ENCODE measurements at regions not wholly inside any gene's neighbourhood (a gene's known extent, or its start where the extent isn't known, plus 50 kb on each side); places are given as distances from the start of the nearest gene placed in this dataset.

DNA sequence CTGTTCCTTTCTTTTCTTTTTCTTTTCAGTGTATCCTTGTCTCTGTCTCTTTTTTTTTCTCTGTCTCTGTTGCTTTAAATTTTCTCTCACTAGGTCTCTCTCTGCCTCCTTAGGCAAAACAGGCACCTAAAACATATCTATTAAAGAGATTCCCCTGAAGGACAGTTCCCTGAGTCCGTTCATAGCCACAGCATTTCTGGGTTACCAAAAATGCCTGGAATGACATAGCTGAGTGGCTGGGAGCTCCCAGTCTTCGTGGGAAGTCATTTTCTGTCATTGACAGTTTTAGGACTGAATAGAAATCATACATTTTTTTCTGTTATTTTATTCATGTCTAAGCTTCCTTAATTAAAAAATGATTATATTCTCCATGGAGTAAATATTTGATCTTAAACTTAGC lies 323.8 kb upstream of the AZI2 start:
- intact Hi-C loops (cut with micrococcal nuclease) = no loop called here
- Mint-ChIP-seq H3K27ac (no peak overlapping the region), H3K4me1 (ENCODE audit: low read depth) (no peaks in the 10 kb centered on the region), H3K27me3 (no peaks in the 10 kb centered on the region), H3K4me3 (no peak overlapping the region), H3K36me3 (ENCODE audit: low read depth) (no peaks in the 10 kb centered on the region), H3K9me3 (no peaks in the 10 kb centered on the region)

DNA sequence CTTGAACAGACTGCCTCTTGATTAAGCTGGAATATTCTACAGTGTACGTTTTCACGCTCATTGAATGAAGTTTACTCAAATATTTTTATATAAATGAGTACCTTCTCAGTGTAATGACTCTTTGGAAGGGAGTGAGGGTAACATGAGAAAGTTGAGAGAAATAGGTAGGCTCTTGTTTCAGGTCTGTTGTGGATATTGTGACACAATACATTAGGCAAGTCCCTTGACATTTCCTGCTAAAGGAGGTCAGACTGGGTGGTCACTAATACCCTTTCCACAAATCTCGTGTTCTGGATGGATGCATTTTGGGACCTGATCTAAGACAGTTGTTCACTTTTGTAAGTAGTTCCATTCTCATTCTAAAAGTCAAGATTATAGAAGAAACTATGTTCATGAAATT lies 324.8 kb upstream of the AZI2 start:
- intact Hi-C loops (cut with micrococcal nuclease) = no loop called here
- no peaks in the 10 kb centered on the region for H3K9me3 Mint-ChIP-seq
- no peak overlapping the region for H3K27ac Mint-ChIP-seq
- no peak overlapping the region for H3K4me3 Mint-ChIP-seq
- H3K36me3 Mint-ChIP-seq (ENCODE audit: low read depth) = no peaks in the 10 kb centered on the region
- no peaks in the 10 kb centered on the region for H3K27me3 Mint-ChIP-seq
- H3K4me1 Mint-ChIP-seq (ENCODE audit: low read depth) = no peaks in the 10 kb centered on the region

DNA sequence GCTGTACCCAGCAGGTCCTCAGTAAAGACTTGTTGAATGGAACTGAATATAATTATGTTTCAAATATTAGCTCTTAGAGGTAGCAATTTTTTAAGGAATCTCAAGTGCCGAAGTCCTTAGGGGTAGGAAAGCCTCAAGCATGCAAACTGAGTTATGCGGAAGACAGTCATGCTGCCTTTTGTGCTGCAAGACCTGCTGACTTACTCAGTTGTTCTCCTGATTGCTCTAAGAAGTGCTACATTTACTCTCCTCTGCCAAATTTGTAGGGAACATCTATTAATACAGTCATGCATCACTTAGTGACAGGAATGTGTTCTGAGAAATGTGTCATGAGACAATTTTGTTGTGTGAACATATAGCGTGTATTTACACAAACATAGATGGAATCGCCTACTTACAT lies 325.6 kb upstream of the AZI2 start:
- Mint-ChIP-seq H3K4me1 (ENCODE audit: low read depth) (no peaks in the 10 kb centered on the region), H3K36me3 (ENCODE audit: low read depth) (no peaks in the 10 kb centered on the region), H3K4me3 (no peak overlapping the region), H3K27ac (no peak overlapping the region), H3K9me3 (no peaks in the 10 kb centered on the region), H3K27me3 (no peaks in the 10 kb centered on the region)
- intact Hi-C loops (cut with micrococcal nuclease) = no loop called here

GRCh38 chr3:28677581-28677980 lies 329.0 kb upstream of the AZI2 start:
- intact Hi-C loops (cut with micrococcal nuclease) = no loop called here
- Mint-ChIP-seq H3K4me1 (ENCODE audit: low read depth) (no peaks in the 10 kb centered on the region), H3K9me3 (no peaks in the 10 kb centered on the region), H3K36me3 (ENCODE audit: low read depth) (no peaks in the 10 kb centered on the region), H3K27me3 (no peaks in the 10 kb centered on the region), H3K27ac (no peak overlapping the region), H3K4me3 (no peak overlapping the region)

DNA sequence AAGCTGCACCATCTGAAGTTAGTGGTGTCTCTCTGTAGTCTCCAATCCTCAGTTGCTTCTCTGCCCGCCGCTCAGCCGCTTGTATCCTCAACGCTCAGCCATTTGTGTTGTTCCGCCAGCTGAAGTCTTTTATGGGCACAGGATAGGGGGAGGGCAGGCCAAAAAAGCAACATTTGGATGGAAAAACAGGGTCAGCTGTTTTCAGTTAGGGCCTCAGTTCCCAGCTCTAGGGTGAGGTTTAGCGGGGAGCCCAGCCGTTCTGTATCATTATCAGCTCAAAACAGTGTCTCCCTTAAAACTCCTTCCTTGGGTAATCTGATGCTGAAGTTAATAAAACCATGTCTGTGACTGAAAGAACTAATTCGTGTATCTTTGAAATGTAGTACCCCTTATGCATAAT lies 329.5 kb upstream of the AZI2 start:
- no peak overlapping the region for H3K27ac Mint-ChIP-seq
- no peaks in the 10 kb centered on the region for H3K9me3 Mint-ChIP-seq
- no peaks in the 10 kb centered on the region for H3K36me3 Mint-ChIP-seq (ENCODE audit: low read depth)
- H3K4me1 Mint-ChIP-seq (ENCODE audit: low read depth) = no peaks in the 10 kb centered on the region
- no peak overlapping the region for H3K4me3 Mint-ChIP-seq
- no peaks in the 10 kb centered on the region for H3K27me3 Mint-ChIP-seq
- intact Hi-C loops (cut with micrococcal nuclease) = no loop called here

GRCh38 chr3:28680050-28680449 lies 331.4 kb upstream of the AZI2 start:
- no peaks in the 10 kb centered on the region for H3K9me3 Mint-ChIP-seq
- no peak overlapping the region for H3K4me3 Mint-ChIP-seq
- H3K36me3 Mint-ChIP-seq (ENCODE audit: low read depth) = no peaks in the 10 kb centered on the region
- no peaks in the 10 kb centered on the region for H3K4me1 Mint-ChIP-seq (ENCODE audit: low read depth)
- H3K27me3 Mint-ChIP-seq = no peaks in the 10 kb centered on the region
- intact Hi-C loops (cut with micrococcal nuclease) = no loop called here
- no peak overlapping the region for H3K27ac Mint-ChIP-seq

GRCh38 chr3:28682121-28682520 lies 333.5 kb upstream of the AZI2 start:
- Mint-ChIP-seq H3K27ac (no peak overlapping the region), H3K9me3 (no peaks in the 10 kb centered on the region), H3K4me3 (no peak overlapping the region), H3K36me3 (ENCODE audit: low read depth) (no peaks in the 10 kb centered on the region), H3K4me1 (ENCODE audit: low read depth) (no peaks in the 10 kb centered on the region), H3K27me3 (no peaks in the 10 kb centered on the region)
- intact Hi-C loops (cut with micrococcal nuclease) = no loop called here

DNA sequence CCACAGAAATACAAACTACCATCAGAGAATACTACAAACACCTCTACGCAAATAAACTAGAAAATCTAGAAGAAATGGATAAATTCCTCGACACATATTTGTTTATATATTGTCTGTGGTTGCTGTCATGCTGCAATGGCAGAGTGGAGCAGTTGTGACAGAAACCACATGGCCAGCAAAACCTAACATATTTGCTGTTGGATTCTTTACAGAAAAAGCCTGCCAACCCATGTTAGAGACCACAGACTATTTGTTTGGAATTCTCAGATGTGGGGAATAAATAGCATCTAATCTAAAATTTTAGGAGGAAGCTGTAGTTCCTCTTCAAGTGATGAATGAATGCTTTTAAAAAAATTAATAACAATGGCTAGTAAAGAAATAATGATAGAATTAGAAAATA lies 341.6 kb upstream of the AZI2 start:
- no peaks in the 10 kb centered on the region for H3K4me1 Mint-ChIP-seq (ENCODE audit: low read depth)
- H3K36me3 Mint-ChIP-seq (ENCODE audit: low read depth) = no peaks in the 10 kb centered on the region
- peaks cover 8% of the 10 kb centered on the region for H3K9me3 Mint-ChIP-seq
- H3K4me3 Mint-ChIP-seq = no peak overlapping the region
- H3K27ac Mint-ChIP-seq = no peak overlapping the region
- H3K27me3 Mint-ChIP-seq = no peaks in the 10 kb centered on the region
- intact Hi-C loops (cut with micrococcal nuclease) = no loop called here

- no peaks in the 10 kb centered on the region for H3K4me1 Mint-ChIP-seq (ENCODE audit: low read depth)
Measured at GRCh38 chr3:28698706-28699105, 350.1 kb upstream of the AZI2 start.

DNA sequence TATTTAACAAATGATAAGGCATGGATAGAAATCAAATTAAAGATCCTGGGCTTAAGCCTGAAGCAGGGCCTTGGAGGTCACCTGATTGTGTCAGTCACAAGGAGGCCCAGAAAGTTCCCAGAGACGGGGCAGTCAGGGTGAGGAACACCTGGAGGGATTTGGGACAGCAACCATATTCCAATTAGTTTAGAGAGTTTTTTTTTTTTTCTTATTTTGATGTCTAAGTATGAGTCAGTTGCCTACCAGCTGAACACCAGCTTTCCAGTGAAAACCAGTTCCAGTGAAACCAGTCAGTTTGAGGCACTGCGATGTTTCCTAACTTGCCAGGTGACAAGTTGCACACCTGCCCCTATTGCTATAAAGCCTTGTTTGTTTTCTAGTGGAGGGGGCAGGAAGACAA lies 350.7 kb upstream of the AZI2 start:
- peaks cover 18% of the 10 kb centered on the region for H3K9me3 Mint-ChIP-seq
- H3K27ac Mint-ChIP-seq = no peak overlapping the region
- no peaks in the 10 kb centered on the region for H3K27me3 Mint-ChIP-seq
- no peaks in the 10 kb centered on the region for H3K36me3 Mint-ChIP-seq (ENCODE audit: low read depth)
- no peaks in the 10 kb centered on the region for H3K4me1 Mint-ChIP-seq (ENCODE audit: low read depth)
- intact Hi-C loops (cut with micrococcal nuclease) = no loop called here
- no peak overlapping the region for H3K4me3 Mint-ChIP-seq

More at GRCh38 chr3:28698706-28699105, 350.1 kb upstream of the AZI2 start:
- intact Hi-C loops (cut with micrococcal nuclease) = no loop called here
- Mint-ChIP-seq H3K27ac (no peak overlapping the region), H3K27me3 (no peaks in the 10 kb centered on the region), H3K36me3 (ENCODE audit: low read depth) (no peaks in the 10 kb centered on the region), H3K9me3 (peaks cover 12% of the 10 kb centered on the region), H3K4me3 (no peak overlapping the region)

DNA sequence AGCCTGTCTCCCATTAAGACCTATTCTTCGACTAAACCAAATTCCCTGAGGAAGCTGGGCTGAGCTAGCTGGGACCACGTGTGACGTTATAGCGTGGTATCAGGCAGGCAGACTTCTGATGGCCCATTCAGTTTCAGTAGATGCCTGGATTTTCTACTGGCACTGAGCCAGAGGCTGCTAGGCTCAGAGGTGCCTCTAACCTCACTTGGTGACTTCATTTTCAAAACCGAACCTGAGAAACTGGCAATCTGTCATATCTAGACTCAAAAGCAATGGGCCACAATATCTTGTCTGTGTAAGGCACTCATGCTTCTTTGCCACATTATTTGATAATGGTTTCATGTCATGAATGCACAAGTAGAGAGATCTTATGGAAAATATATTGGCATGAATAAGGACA lies 352.1 kb upstream of the AZI2 start:
- H3K4me1 Mint-ChIP-seq (ENCODE audit: low read depth) = no peaks in the 10 kb centered on the region
- no peaks in the 10 kb centered on the region for H3K27me3 Mint-ChIP-seq
- H3K4me3 Mint-ChIP-seq = no peak overlapping the region
- no peak overlapping the region for H3K27ac Mint-ChIP-seq
- H3K36me3 Mint-ChIP-seq (ENCODE audit: low read depth) = no peaks in the 10 kb centered on the region
- H3K9me3 Mint-ChIP-seq = peaks cover 24% of the 10 kb centered on the region
- intact Hi-C loops (cut with micrococcal nuclease) = no loop called here

- no peak overlapping the region for H3K4me3 Mint-ChIP-seq
- no peaks in the 10 kb centered on the region for H3K4me1 Mint-ChIP-seq (ENCODE audit: low read depth)
- peaks cover 33% of the 10 kb centered on the region for H3K9me3 Mint-ChIP-seq
- H3K36me3 Mint-ChIP-seq (ENCODE audit: low read depth) = no peaks in the 10 kb centered on the region
- no peak overlapping the region for H3K27ac Mint-ChIP-seq
- H3K27me3 Mint-ChIP-seq = no peaks in the 10 kb centered on the region
- intact Hi-C loops (cut with micrococcal nuclease) = no loop called here
Measured at GRCh38 chr3:28703843-28704242, 355.2 kb upstream of the AZI2 start.

DNA sequence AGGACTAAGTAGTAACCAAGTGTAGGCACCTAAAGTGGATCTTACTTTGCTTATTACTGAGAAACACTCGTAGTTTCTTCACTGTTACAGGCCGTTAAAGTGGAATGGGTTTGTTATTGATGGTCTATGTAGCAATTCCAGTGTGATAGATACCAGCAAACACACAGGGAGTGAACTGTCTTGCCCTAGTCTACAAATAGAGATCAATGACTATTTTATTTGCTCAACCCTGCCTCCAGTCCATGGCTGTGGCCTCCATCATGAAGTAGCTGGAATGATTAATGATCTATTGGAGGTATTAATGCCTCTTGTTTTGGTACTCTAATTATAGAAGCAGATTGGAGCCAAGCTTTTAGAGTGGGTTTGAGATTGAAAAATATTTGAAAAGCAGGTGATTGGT lies 362.7 kb upstream of the AZI2 start:
- Mint-ChIP-seq H3K4me1 (ENCODE audit: low read depth) (no peaks in the 10 kb centered on the region), H3K27me3 (no peaks in the 10 kb centered on the region), H3K27ac (no peak overlapping the region), H3K4me3 (no peak overlapping the region), H3K9me3 (peaks cover 36% of the 10 kb centered on the region), H3K36me3 (ENCODE audit: low read depth) (no peaks in the 10 kb centered on the region)
- intact Hi-C loops (cut with micrococcal nuclease) = no loop called here

DNA sequence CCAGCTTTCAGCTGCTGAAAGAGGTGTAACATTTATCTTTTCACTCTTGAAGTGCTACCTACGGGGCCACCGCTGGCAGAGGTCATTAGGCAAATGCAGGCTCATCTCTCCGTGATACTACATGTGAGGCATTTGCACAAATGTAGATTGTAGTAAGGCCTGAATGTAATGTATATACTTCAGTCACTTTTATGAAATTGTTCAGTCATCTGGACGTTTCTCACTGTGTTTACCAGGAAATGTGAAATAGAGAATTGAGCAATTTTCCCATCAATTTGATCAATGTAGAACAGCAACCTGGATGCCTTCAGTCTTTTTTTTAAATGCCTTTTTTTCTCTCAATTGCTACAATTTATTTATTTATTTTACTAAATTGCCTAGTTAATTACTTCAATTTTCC lies 368.3 kb upstream of the AZI2 start:
- Mint-ChIP-seq H3K27me3 (no peaks in the 10 kb centered on the region), H3K4me3 (no peak overlapping the region), H3K9me3 (peaks cover 41% of the 10 kb centered on the region), H3K27ac (no peak overlapping the region), H3K4me1 (ENCODE audit: low read depth) (no peaks in the 10 kb centered on the region), H3K36me3 (ENCODE audit: low read depth) (no peaks in the 10 kb centered on the region)
- intact Hi-C loops (cut with micrococcal nuclease) = no loop called here

DNA sequence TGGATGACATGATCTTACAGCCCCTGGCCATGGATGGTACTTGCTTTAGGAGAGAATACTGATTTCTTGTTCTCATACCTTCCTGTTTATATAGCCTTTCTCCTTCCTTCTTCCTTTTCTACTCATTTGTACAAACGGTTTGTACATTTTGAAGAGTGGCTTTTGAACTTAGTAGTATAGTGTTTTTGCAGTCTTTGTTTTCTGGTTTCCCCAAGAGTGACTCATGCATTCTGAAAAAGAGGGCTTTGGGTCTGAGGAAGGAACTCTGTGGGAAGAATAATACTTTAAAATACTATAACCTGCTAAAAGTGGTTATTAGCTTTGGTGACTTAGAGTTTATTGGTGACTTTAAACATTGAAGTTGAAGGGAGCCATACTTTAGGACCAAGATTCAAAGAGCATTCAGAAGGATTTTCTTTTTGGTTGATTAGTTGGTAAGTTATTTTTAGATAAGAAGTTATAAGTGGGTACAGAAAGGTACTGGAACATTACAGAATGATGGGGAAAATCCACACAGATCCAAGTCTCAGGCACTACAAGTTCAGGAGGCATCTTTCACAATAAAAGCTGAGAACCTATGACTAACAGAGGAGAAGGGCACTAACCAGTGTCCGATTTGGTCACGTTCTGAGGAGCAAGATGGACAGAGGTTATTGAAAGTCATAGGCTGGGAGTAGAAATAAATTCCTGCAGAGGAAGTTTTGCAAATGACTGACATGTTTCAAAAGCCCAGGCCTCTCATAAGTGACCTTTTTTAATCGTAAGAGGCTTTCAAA lies 369.6 kb upstream of the AZI2 start:
- H3K27me3 Mint-ChIP-seq = no peaks in the 10 kb centered on the region
- H3K4me1 Mint-ChIP-seq (ENCODE audit: low read depth) = no peaks in the 10 kb centered on the region
- no peak overlapping the region for H3K4me3 Mint-ChIP-seq
- no peaks in the 10 kb centered on the region for H3K36me3 Mint-ChIP-seq (ENCODE audit: low read depth)
- no peak overlapping the region for H3K27ac Mint-ChIP-seq
- intact Hi-C loops (cut with micrococcal nuclease) = no loop called here
- H3K9me3 Mint-ChIP-seq = peaks cover 52% of the 10 kb centered on the region

Data from dendritic cell treated with granulocyte-macrophage colony-stimulating factor and Interleukin-4, amounts not matched to agents 40 ng/mL and 50 ng/mL, for 4 days (primary cell).